HG03457 (cell line): ENCODE measurements at regions not wholly inside any gene's neighbourhood (a gene's known extent, or its start where the extent isn't known, plus 50 kb on each side); places are given as distances from the start of the nearest gene placed in this dataset.

Experiments
- ATAC-seq: cut with Tn5 transposase; IDR thresholded peaks from one replicate; pipeline ENCODE4 v1.9.1; 2021; ENCODE audit warnings: moderate number of reproducible peaks; ENCODE audit not compliant: unreplicated experiment

DNA sequence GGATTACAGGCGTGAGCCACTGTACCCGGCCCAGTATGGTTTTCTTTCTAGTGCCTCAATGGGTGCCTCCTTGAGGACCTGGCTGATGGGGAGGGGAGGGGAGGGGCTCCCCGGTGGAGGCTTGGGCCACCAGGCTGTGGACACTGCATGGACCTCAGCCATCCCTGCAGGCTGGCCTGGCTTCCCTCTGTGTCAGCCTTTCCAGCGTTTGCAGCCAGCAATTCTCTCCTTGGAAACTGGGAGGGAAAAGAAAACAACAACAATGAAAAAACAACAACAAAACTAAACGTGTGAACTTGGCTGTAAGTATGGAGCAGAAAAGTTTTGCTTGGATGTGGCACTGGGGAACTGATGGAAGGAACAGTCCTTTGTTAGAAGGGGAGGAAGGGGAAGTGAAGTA is 159.3 kb downstream of the GLI2 start:
- ATAC-seq: no peak

DNA sequence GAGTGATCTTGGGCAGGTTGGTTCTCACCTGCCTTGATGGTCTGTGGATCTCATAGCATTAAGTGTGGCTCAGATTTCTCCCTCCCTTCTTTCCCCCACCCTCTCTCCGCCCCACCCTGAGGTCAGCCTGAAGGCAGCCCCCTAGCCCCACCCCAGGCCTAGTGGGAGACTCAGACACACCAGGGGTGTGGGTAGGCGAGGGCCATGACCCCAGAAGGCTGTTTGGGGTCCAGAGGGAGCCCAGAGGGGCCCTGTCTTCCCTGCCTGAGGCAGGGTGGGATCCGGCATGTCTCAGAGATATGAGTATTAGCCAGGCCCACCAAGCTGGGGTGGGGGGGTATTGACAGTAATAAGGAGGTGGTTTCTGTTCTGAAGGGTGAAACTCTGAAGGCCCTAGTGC is 160.5 kb downstream of the GLI2 start:
- no peak for ATAC-seq

DNA sequence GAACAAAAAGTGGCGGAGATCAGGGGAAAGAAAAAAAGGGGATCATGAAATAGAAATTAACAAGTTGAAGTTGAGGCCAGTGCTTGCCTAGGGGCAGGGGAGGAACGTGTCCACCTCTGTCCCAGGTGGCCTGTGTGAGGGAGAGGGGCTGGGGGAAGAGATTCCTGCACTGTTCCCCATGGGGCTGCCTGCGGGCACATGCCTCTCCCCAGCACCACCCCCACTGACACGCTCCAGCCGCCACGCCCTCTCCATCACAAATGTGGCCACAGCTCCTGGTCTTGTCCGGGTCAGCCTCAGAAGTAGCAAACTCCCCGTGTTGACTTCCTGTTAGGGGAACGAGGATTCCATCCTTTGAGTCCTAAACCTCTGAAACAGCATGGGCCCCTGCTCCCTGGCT is 161.2 kb downstream of the GLI2 start:
- no peak for ATAC-seq

DNA sequence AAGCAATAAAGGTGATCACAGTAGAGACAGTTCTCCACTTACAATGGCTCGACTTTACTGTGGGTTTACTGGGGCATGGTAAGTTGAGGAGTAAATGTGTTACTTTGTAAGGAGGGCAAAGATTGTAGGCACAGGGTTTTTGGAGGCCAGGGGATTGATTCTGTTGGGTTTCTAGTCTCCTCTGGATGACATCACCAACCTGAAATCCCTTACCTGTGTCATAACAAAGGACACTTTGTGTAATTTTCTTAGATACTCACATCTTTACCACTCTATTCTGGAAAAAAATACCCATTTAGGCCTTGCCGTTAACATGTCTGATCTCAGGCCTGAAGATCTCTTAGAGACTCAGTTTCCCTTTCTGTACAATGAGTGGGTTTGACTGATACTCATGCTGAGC is 161.7 kb downstream of the GLI2 start:
- no peak for ATAC-seq

DNA sequence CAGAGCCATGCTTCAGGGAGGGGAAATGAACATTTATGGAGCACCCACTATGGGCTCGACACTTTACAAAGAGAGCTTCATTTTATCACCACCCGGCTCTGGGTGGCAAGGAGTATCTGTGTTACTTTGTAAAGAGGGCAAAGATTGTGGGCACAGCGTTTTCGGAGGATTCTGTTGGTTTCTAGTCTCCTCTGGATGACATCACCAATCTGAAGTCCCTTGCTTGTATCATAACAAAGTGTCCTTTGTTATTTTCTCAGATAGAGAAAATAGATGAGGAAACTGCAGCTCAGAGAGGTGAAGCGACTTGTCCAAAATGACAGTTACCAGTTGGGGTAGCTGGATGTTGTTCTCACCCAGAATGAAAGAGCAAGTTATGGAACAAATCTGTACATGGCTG is 162.8 kb downstream of the GLI2 start:
- ATAC-seq: no peak

DNA sequence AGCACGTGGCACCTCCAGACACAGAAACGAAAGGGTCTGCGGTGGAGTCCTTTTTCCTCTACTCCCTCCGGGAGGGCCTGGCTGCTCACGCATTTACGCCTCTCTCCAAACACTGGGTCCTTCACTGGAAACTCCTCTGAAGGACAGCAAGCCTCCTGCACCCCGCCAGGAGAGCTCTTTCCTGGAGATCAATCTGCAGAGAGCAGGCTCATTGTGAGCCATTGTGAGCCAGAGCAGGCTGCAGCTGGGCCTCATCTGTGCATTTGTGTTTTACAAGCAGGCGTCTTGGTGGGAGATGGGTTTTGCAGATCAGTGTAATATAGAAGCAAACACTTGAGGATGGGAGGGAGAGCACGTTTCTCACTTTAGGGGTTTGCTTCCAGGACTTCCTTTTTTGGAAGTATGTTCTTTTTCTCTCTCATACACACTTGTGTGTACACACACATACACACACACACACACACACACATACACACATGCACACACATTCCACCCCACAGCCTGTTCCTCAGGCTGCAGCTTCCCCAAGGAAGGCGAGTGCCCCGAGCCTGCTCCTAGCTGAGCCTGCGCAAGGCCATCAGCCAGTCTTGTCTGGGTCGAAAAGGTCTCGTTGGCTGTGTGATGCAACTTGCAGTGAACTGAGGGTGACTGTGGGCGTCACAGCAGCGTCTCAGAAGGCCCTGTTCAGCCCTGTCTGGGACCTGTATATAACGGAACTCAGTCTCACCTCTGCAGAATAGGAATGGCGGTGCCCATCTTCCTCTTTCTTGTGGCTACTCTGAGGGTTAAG is 163.5 kb downstream of the GLI2 start:
- no peak for ATAC-seq

DNA sequence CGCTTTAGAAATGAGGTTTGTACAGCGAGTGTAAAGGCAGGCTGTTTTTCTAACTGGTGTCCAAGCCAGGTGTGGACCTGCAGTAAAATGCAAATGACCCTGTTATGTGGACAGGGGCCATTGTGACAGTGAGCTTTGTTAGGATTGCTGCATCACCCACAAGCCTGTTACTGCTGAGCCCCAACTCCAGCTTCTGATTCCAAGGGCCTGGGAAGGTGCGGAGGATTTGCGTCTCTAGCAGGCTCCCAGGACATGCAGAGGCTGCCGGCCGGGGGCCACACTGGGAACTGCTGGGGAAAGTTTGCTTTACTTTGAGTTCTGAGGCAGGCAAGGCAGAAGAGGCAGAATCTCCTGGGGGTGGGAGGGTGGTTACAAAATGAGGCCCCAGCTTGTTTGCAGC is 164.1 kb downstream of the GLI2 start:
- ATAC-seq: no peak

DNA sequence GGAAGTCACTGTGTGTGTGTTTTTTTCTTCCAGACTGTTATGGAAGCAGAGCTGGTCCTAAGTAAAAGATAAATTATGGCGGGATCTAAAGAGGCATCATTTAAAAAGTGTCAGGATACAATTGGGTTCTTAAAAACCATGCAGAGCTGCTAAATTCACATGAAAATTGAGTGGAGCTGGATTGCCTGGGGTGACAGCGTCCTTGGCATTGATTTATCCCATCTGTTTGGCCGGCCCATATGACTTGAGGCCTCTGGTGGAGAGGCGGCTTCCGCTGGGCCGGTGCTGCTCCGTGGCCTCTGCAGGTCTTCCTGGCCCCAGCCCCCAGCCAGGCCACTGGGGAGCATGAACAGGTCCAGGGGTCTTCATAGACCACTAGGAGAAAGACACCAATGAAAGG is 165.5 kb downstream of the GLI2 start:
- no peak for ATAC-seq

DNA sequence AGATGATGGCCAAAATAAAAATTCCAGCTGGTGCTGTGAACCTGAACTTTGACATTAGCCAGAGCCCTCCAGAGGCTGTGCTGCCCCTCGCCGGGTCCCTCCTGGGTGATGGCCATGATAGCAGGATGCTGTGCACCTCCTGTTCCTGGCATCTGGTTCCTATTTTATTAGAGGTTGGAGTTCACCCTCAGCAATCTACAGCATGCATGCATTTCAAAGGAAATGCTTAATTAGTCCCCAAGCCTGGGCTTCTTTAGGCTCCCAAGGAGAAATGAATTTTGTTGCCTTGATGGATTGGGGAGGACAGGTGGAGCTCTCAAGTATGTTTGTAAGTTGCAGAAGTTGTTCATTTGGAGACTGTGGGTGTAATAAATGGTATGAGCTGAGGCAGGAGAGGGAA is 166.9 kb downstream of the GLI2 start:
- no peak for ATAC-seq

DNA sequence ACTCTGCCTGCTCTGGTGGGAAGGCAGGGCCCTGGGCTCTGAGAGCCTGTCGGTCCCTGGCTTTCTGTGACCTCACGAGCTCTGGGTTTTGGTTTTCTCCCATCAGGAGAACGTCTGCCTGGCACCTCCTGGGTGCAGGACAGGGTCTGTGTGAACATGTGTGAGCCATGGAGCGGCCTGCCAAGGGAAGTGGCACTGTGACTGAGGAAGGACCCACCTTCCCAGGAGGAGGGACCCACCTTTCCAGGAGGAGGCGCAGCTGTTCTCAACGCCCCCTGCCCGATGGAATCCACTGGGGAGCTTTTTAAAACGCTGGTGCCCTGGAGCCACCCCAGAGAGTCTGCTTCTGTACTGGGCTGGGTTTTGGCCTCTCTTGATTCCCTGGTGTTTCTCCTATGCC is 168.7 kb downstream of the GLI2 start:
- ATAC-seq: no peak

DNA sequence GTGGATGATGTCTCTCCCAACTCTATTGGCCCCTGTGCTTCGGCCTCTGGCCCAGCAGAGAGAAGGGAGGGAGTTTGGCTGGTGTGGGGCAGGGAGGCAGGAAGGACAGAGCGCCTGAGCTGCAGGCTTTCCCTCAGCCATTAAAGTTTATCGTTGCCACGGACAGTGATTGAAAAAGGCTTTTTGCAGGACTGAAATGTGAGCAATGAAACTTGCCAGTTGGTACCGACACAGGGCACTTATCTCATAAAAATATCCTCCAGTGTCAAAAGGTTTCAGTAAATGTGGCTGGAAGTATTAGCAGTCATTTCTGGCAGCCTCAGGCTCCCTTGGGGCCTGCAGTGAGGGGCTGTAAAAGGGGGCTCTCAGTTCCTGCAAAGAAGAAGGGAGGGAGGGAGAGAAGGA is 169.2 kb downstream of the GLI2 start:
- ATAC-seq: no peak

DNA sequence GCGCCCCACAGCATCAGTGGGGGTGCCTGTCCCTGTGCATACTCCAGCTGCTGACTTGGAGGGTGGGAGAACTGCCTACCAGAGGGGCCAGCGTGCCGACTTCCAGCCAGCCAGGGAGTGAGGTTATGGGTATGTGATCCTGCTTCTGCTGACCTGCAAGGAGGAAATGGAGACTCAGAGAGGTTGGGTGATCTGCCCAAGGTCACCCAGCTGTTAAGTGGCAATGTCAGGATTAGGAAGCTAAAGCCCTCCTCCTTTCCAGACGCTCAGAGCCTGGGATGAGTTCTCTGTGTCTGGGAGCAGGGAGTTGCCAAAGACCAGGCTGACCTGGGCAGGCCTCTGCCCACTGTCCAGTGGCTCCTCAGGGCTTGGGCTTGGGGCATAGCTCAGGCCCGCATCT is 169.6 kb downstream of the GLI2 start:
- no peak for ATAC-seq

DNA sequence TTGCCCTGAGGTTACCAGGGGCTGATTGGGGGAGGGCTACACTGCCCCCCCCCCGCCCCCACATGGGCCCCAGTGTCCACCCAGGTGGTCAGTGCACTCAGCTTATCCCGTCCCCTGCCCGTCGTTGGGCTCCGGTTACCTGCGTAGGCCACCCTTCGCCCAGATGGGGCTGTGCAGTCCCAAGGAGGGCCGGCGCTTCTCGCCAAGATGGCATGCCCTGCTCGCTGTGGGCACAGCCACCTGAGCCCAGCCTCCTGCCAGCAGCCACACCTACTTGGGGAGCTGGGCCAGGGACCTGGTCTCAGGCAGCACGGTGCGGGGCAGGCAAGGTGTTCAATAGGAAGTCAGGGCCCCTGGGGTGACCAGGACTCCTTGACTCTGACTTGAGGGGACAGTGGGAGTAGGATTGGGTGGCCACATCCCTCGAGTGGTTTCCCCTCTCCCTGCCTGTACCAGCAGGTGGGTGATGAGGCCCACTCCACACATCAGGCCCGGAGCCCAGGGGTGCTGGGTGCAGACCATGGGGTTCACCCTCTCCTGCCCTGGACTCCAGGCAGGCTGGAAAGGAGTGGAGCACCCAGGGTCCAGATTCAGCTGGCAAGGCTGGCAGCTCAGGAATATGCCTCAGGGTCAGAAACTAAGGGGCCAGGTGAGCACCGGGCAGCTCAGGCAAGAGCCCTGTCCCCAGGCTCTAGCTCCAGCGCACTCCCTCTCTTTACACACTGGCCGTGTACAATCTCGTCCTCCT is 170.3 kb downstream of the GLI2 start:
- no peak for ATAC-seq

DNA sequence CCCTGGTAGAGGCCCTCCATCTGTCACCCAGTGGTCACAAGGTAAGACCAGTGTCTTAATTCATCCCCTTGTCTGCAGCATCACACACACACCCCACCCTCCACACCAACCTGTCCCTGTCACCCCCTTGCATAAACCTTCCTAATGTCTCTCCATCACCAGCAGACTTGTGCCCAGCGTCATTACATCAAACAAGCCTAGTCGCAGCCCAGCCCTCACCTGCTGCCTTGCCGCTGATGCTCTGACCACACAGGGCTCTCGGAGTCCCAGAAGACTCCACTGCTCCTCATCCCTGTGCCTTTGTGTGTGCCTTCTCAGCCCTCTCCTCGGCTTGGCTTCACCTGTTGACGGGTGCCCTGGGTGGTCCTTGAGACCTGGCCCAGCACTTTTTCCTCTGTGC is 171.2 kb downstream of the GLI2 start:
- ATAC-seq: no peak

DNA sequence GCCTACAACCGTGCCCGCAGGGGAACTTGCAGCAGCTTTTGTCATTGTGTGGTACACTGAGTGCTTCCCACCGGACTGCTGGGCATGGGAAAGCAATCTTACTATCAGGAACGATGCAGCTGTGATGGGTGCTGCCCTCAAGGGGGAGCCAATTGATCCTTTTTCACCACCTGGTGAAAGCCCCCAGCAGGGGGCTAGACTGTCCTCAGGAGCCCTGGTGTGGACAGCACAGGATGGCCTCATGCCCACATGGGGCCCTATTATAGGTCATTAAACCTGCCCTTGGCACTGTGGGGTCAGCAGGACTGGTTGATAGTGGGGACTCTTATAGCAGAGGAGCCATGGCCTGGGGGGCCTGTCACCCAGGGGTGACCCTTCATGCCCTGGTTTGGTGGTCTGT is 172.2 kb downstream of the GLI2 start:
- ATAC-seq: no peak

DNA sequence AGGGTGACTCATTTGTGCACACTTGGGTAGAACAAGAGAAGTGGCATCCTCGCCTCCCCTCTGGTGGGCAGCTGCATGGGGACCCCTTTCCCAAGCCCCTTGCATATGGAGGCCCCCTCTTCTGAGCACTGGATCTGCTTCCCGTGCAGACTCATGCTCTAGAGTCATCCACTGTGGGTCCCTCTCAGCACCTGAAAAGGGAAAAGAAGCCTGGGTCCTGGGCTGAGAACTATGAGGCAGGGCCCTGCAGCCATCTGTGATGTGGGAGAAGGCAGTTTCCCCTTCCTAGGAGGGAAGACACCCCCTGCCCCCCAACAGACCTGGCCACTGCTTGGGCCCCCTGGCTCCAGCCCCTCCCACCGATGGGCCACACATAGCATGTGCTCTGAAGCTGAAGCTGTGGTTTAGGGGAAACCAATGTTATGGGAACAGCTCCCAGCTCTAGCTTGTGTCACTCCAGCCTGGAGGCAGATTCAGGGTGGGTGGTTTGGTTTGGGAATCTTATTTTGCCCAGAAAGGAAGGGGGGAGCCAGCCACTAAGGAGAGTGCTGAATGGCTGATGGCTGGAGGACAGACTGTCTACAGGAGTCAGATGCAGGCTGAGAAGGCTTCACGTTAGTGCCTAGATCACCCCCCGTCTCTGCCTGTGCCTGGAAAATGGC is 172.8 kb downstream of the GLI2 start:
- no peak for ATAC-seq

DNA sequence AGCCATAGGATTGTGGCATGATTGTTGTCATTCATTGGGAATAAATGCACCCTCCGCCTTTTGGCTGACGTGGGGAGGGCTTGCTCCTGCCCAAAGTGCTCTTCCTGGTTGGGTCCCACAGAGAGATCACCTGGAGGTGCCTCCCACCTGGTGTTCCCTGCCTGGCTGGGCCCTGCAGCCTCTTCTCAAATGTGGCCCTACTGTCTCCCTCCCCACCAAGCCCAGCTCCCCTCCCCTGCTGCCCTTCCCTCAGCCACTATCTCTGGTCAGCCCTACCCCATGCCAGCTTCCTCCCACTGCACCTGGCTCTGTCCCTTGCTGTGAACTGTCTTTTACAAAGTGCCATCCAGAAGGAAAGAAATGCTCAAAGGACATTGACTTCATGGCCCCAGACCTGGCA is 173.4 kb downstream of the GLI2 start:
- no peak for ATAC-seq

DNA sequence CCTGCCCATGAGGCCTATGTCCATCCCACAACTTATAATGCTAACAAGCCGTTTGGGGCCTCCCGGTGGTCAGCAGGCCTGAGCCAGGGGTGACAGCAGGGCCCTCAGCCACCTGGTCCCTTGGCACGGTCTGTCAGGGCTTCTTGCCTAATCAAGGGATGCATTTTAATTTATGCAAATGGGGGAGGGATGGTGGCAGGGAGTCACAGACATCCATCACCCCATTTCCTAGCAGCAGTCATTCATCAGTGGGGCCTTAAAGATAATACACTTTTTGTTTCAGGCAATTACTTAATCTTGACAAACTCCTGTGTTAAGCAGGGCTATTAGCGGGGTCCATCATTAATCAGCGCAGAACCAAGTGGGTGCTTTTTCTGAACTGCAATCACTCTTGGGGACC is 174.5 kb downstream of the GLI2 start:
- ATAC-seq: no peak

DNA sequence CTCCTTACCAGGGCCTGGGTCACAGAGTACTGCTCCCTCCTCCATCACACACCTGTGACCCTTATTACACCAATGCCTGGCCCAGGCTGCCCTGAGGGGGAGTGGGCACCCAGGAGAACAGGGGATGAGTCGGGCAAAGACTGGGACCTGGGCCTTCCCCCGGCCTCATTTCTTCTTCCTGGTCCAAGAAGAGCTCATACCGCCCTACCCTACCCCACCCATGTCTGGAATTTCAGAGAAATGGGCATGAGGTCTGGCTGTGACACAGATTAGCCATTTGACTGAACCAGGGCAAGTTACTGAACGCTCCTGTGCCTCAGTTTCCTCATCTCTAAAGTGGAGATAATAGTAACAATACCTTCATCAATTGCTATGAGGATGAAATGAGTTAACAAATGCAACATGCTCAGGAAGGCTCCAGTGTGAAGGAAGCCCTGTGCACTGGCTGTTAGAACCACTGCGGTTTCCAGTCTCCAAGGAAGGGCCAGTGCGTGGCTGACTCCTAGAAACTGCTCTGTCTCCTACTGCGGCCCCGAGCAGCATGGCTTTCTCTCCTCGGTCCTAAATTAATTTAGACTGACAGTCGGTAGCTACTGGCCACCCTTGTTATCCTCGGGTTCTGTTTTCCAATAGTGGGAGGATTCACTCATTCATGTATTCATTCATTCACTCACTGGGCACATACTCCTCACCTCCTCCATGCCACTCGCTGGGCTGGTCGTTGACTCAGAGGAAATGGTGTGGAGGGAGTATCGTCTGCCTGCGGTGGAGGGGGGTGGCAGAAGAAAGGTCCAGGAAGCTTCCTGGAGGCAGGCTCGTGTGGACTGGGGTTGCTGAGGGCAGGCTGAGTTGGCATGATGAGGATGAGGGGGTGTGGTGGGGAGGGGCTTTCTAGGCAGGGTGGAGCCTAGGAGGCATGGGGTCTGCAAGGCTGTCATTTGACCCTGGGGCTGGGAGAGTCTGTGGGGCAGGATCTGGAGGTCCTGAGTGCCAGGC is 175.6 kb downstream of the GLI2 start:
- no peak for ATAC-seq

DNA sequence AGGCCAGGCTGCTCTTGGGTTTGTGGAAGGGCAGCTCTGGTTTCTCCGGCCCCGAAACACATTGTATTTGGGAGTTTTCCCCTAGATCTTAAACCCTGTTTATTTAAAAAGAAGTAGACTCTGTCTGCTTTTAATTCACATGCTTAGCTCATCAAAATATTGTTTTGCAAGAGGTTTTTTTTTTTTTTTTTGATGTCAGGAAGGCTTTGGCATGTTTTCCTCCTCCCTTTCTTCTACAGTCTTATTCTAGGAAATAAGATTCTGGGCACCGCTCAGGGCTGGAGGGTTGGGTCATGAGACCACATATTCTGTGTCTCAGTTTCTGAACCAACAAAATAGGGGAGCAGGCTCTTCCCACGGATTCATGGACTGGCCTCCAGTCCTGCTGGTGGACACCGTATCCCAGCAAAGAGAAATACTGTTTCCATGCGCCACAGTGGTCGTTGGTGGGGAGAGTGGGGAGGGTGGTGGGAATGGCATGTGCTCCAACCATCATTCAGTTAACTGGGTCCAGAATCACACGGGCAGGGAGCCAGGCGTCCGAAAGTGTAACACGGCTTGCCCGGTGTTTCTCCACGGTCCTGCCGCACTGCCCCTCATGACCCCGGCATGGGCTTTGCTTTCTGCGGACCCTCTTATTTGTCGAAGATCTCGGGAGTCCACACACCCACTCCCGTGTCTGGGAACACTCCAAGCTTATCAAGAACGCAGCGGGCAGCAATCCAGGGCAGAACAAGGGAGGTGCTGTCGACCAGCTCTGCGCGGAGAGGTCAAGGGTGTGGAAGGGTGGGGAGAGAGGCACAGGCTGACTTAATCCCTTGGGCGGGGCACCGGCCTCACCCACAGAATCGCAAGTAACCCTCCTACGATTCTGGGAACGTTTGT is 176.7 kb downstream of the GLI2 start:
- no peak for ATAC-seq
